HG03520 (cell line): ENCODE measurements at regions not wholly inside any gene's neighbourhood (a gene's known extent, or its start where the extent isn't known, plus 50 kb on each side); places are given as distances from the start of the nearest gene placed in this dataset.

ENCODE experiments used
- ATAC-seq: cut with Tn5 transposase; IDR thresholded peaks from one replicate; pipeline ENCODE4 v1.9.1; 2021; ENCODE audit warnings: mild to moderate bottlenecking, moderate library complexity; ENCODE audit not compliant: unreplicated experiment

DNA sequence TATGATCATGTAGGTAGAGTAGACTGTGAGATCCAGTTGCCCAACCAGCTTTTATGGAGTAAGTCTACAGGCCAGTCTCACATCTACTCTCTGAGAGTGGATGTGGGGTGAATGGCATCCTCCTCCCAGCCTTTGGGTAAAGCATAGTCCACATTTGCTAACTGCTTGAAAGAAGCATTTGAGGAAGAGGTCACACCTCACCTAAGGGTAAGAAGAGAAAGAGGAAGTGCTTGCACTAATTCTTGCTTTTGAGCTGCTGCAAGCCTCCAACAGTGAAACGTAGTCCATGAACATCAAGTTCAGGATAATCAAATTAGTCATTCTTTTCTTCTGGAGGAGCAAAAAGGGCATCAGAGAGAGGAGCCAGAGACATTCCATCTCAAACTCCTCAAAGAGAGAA is 93.9 kb upstream of the AGR3 start:
- peak; percentile 67 for ATAC-seq

DNA sequence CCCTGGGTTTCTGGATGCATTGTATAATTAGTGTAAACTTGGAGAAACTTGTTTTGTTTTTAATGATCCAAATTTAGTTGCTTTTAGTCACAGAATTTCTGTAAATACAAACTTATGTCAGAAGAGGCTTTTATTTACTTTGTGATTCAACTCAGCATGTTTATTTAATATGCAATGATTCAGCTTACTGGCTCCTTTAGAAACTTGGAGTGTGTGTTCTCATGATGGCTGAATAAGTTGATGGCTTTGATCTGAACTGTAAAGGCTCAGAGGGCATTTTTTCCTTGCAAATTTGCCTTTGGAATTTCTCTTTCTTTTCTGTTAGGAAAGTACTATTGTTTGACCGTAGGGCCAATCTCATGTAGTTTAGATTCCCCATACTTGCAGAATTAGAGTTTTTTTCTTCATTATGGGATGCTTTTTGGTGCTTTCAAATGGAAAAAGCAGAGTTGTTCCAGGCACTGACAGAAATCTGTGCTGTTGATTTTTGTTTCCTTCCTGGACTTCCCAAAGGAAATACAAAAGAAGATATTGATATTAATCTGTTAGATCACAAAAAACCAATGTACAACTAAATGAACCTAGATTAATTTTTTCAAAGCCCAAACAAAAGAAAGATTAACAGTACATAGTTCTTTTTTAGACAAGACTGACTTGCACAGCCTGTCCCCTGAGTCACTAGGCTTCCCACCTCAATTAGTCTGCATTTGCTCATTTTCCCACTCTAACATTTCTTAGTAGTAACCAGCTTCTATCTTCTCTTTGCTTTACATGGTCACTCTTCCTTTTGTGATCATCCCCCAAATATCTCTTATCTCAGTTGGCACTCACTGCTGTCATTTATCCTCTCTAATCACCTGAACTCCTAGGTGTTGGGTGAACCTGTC is 96.8 kb upstream of the AGR3 start:
- ATAC-seq: no peak

DNA sequence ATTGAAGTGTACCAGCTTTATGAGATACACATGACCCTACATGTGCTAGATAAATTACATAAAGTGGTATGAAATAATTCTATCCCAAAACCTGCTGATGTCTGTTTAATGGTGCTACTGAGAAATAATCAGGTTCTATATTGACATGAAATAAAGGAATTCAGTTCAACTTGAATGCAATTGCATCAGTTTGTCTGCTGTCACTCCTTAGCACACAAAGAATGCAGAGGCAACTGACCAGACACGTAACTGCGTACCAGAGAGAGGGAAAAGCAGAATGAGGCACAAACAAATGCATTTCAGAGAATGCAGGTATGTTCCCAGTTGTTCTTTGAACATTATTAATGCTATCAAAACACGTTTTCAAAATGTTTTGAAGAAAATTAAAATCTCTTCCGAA is 98.8 kb upstream of the AGR3 start:
- no peak for ATAC-seq

DNA sequence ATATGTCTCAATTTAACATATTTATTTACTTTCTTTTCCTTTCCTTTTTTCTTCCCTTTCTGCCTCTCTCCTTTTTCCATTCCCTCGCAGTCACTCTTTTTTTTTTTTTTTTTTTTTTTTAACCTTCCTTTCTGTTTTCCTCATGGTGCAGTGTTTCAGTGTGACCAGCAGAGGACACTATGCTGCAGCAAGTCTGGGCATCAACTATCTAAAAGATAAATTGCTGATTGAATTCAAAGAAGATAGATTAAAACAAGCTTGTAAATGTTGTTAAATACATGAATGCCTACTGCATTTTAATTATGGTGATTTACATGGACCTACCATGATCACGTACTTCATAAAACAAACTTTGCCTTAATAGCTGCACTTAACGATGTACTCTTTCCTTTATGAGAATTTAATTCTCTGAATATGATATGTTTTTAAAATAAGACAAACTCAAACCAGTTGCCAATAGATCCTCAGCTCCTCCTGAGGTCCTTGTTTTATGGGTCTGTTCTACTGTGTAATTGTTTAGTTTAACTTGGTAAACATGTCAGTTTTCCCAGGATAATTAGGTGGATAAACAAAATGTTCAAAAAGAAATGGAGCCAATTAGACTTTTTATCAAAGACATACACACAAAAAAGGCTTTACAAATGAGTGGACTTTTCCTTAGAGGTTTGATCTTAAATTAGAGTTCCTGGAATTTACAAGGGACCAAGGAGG is 101.0 kb upstream of the AGR3 start:
- ATAC-seq: no peak

DNA sequence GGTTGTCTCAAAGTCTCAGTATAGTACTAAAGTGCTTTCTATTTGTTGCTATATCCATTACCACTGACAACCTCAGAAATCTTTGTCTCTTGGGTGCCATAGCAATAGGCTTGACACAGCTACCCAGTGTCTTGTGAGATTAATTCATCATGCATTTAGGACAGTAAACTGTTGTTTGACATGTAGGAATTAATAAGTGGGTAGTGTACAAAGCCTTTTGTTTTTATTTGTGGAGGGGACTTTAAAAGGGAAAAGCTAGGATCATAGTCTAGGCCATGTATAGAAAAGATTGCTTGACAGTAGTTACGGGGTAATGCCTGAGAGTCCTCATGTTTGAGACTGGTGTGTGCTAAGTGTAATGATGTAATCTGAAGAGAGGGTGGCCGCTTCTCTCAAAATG is 102.6 kb upstream of the AGR3 start:
- ATAC-seq: no peak

DNA sequence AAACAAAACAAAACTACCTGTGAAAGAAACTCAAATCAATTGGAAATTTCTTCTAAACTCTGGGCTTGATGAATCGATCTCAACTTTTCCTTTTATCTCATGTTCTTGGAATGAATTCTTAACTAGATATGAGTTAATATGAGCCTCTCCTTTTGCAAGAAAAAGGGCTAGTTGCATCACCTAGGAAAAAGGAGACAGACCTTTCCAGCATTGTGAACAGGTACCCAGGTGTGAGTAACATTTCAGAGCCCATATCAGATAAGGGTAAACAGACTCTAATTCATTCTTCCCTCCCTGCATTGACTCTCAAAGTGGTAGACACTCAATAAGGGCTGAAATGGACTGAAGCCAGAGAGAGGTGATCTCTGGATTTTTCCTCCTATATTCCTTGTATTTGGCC is 103.8 kb upstream of the AGR3 start:
- ATAC-seq: no peak

DNA sequence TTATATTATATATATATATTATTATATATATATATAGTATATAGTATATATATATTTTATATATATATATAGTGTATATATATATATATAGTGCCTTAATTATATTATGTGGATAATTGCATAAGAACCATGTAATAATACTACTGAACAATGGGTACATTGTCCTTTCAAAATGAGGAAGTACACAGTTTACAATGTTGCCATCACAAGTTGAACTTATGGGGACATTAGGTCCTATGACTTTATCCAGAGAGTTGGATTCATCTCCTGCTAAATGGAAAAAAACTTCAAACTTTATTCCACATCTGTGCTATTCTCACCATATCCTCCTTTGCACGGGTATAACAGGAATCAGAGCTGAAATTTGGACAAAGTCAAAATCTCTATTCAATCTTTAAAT is 105.0 kb upstream of the AGR3 start:
- ATAC-seq: no peak

DNA sequence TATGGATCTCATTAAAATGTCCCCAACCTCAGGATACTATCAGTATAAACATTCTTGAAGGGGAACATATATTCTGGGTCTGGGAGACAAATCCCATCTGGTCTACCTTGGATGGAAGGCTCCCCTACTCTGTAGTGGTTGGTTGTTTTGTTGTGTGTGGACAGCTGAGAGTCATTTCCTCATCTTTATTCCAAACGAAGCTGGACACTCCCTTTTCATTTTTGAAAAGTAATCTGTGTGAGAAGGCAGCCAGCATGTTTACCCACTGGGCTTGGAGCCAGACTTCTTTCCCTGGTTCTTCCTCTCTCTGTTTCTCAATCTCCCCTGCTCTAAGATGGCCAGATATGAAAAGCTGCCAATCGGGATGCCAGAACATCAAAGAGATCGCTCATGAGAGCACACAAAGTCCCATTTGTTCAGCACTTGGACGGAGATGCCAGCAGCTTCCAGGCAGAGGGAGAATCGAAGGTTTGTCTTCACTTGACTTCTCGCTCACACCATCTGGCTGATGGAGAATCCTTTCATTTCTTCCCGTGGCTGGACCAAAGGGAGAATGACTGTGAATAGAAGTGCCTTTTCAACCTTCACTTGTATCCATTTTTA is 108.1 kb upstream of the AGR3 start:
- no peak for ATAC-seq

DNA sequence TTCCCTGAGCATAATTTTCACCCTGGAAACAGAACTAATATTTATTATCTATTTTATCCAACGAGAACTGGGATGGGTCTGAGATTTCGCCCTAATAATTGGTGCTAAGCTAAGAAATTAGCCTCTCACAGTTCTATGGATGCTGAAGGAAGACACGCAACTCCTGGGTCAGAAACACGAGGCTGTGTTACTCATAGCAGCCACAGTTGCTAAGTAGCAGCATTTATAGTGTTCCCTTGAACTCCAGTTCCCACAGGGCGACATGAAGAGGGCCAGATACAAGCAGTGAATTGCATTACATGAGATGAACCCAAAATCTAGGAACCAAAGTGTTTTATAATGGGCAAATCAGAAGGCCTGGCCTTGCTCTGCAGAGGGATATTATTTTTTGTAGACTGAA is 109.8 kb upstream of the AGR3 start:
- ATAC-seq: no peak

DNA sequence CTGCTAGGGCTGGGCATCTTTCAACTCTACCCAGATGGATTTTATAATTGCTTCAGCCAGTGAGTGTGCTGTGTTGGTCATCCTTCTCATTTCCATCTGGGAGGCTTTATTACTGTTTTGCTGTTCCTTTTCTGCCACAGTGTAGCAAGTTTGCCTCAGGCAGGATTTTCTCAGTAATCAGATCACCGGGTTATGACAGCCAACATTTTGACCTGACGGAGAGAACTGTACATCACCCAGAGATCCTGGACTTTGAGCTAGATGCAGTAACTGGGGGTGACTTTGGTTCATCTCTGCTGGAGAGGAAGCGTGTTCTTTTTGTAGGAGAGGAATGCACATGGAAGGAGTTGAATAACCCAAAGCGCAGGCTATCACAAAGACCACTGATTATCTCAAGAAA is 111.8 kb upstream of the AGR3 start:
- no peak for ATAC-seq

DNA sequence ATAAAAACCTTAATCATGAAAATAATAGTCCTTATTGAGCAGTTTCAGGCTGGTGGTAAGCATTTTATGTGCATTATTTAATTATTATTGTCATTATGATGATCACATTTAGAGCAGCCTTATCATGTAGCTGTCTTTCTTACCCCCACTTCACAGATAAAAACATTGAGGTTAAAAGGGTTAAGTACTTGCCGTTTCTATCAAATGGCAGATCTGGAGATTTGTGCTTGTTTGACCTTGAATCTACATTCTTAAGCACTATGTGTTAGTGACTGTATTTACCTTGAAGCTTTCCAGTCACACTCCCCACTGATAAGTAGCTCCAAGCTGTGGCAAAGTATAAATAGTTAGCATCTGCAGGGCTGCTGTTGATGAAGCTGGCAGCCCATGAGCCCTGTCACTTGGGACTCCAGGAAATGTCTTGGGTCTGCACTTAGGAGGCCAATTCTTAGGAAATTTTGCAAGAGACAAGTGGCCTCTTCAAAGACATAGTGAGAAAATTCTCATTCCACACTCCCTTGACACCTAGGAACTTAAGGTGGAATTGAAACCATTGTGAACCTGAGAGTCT is 116.8 kb upstream of the AGR3 start:
- no peak for ATAC-seq

DNA sequence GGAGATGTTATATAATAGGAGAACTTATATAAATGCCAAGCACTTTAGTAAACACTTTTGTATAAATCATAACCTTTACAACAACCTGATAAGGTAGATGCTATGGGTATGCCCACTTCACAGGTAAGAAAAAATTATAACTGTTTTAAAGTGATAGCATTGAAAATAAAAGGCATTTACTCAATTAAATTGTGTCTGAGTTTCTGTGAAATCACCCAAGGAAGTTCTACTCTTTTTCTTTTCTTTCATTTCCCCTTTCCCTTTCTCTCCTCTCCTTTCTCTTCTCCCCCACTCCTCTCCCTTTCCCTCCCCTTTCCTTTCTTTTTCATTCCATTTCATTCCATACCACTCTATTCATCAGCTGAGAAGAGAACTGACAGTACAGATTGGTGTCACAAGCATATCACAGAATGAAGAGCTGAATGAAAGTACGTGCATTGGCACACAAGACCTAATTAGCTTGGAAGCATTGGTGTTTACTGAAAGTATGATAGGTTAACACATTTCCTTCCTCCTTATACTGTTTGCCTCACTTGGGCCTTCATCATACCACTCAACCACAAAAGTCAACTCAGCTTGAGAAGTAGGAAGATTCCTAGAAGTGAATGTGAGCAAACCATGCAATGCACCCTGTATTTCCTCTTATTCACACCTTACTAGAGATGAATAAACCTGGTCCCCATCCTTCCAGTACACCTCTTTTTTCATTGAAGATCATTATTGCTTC is 117.9 kb upstream of the AGR3 start:
- no peak for ATAC-seq

DNA sequence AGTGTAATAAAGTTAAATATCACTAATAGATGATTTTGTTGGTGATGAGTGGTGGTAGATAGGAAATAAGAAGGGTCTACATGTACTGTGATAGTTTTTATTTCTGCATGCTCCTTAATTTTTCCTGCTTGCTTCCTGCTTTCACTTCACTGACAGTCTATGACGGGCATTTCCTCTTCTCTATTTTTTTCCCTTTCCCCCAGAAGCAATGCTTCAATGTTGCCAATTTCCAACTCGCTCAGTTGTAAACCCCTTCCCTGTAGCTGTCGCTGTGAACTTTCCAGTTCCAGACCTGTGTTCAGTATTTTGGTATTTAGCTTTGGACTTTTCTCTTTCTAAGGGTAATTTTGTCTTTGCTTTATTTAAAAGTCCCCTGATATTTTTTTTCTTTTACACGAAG is 123.5 kb upstream of the AGR3 start:
- ATAC-seq: no peak

DNA sequence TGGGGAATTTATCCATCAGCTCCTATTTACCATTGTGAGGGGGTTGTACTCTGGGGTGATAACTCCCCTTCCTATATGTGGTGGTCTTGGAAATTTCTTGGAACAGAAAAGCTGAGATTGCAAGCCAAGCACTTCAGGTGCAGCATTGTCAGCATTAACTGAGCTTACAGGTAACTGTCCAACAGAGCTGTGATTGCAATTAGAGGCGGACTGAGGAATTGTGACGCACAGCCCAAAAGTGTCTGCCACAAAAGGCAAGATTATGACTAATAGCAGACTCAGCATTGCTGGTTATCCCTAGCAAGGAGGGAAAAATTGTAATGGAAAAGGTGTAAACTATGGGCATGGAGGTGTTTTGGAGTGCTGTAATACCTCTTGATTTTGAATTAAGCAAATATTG is 126.1 kb upstream of the AGR3 start:
- no peak for ATAC-seq

DNA sequence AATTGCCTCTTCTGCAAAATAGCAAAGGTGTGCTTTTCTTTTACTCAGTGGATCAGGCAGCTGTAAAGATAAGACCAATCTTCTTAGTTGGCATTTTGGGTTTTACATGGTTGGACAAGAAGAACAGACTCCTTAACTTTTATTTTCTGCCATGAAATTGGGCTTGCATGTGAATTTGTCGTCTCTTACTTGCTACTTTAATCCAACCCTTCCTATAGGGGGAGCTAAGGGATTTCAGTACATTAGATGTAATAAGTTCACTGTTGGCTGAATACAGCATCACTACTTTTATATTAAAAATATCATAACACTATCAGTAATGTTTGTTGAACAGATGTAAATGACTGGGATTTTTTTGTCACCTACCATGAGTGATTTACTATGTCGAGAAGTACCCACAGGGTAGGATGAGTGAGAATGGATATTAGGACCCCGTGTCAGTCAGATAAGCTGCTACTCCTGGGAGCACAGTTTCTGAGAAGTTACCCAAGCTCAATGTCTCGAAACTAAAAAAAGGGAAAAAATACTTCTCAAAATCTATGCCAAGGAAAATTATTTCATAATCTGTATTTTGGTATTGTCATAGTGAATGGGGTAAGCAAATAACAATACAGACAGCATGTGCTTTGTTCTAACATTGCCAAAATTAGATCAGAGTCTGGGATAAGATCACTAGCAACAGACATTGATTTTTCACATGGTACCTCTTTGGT is 127.4 kb upstream of the AGR3 start:
- no peak for ATAC-seq

DNA sequence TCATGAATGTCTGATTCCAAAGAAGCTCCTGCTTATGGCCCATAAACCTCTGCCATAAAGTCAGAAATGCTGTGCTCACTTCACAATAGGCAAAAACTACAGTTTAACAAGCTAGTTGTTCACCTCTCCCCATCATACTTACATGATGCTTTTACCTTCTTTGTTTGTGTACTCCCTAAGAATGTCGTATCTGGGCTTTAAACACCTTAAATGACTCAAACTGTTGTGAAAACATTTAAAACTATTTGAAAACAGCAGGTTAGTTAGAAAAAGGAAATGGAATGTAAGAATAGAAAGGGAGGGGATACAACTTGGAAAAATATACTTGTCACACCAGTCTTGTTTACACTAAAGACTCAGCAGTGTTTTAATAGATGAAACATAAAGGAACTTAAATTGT is 128.2 kb upstream of the AGR3 start:
- no peak for ATAC-seq

DNA sequence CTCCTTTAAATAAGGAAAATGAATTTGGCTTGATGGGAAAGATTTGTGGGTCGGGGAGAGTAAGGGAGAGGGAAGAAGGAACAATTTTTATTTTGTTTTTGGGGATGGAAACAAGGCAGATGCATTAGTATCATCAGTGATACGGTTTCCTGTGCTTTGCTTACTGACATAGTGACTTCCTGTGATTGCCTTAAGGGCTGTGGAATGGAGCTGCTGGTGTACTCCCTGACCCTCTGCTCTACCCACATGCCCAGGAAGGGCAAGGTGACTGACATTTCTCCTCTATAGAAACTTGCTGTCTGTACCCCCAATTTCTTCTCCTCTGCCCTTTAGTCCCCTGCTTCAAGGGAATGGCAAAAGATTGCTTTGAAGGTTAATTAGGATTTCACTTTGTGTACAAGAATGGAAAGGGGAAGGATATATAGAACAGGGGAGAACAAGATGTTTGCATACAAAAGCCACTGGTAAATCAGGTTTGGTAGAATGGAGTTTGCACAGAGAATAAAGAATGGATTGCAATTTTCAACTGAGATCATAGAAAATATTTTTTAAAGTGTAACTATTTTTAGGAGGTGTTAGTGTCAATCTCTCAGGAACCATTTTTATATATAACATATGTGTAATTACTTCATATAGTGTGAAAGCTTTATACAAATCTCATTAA is 129.0 kb upstream of the AGR3 start:
- ATAC-seq: no peak

DNA sequence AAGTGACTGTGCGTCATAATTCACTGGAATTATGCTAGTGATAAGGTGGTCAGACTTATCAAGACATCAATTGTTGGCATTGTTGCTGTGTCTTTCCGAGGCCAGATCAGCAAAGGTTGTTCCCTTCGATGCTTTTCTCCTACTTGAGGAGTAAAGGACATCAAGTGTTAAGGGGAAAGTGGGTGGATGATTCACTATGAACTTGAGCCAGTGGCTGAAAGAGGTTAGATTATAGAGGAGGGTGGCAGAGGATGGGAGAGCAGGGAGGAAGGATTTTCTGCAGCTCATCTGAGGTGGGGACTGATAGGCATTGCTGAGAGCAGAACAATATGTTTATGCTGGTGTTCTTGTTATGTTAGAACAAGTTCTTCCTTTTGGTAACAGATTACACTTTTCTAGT is 131.4 kb upstream of the AGR3 start:
- no peak for ATAC-seq

DNA sequence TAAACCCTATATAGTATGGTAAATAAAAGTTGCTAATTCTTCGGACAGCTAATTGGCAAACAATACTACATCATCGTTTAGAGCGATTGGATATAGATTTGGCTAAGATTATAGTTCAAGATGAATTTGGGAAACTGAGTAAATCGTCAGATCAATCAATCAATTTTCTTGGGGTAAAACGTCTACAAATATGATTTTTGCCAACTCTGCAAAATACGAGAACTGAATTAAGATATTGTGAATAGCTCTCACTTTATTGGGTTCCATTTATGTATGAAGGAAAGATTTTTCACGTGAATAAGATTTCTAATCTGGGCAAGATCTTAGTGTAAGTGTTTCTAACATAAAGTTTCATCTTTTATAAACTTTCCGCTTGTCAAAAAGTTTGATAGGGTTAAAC is 132.9 kb upstream of the AGR3 start:
- ATAC-seq: no peak

DNA sequence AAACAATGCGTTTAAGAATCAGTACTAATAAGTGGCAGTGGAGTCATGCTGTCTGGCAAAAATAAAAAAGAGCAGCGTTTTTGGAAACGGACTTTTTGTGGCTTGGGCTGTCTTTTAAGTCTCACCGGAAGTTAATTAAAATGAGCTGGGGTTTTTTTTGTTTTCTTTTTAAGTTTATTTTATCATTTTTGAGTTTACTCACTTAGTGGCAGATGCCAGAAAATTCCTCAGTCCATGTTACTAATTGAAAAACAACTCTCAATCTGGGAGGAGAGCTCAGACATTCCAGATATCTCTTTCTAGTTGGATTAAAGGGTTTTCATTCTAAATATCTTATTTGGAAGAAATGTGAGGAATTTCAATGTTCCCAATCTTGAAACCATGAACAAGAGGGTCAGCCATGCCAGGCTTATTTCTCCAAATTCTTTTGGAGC is 133.8 kb upstream of the AGR3 start:
- ATAC-seq: no peak
